Memory B cell (primary cell): ENCODE measurements at regions not wholly inside any gene's neighbourhood (a gene's known extent, or its start where the extent isn't known, plus 50 kb on each side); places are given as distances from the start of the nearest gene placed in this dataset.
A peak's percentile ranks its signal among the peaks of the same experiment; 100 is the strongest.

ENCODE experiments used
- ATAC-seq: fragments of 150-1000 bp; cut with Tn5 transposase; 2 replicates; pipeline ENCODE4 v1.10.0; 2021; ENCODE audit warnings: low read depth, mild to moderate bottlenecking, moderate library complexity
- DNase-seq, 2 donors: peaks; one replicate each; pipeline ENCODE4 v3.0.0; 2022; ENCODE audit warnings: low spot score in 2 of 2
- H3K27ac Mint-ChIP-seq: one replicate; pipeline ENCODE4 v1.8.0; 2022; ENCODE audit warnings: mild to moderate bottlenecking, moderate library complexity, mixed read lengths
- H3K27me3 Mint-ChIP-seq: one replicate; pipeline ENCODE4 v1.8.0; 2022; ENCODE audit warnings: mixed read lengths
- H3K36me3 Mint-ChIP-seq: one replicate; pipeline ENCODE4 v1.8.0; 2022; ENCODE audit warnings: mild to moderate bottlenecking, mixed read lengths
- H3K4me1 Mint-ChIP-seq: one replicate; pipeline ENCODE4 v1.8.0; 2022; ENCODE audit warnings: mixed read lengths
- H3K4me3 Mint-ChIP-seq: one replicate; pipeline ENCODE4 v1.8.0; 2022; ENCODE audit warnings: mild to moderate bottlenecking, moderate library complexity, mixed read lengths
- H3K9me3 Mint-ChIP-seq: one replicate; pipeline ENCODE4 v1.8.0; 2022; ENCODE audit warnings: mixed read lengths

DNA sequence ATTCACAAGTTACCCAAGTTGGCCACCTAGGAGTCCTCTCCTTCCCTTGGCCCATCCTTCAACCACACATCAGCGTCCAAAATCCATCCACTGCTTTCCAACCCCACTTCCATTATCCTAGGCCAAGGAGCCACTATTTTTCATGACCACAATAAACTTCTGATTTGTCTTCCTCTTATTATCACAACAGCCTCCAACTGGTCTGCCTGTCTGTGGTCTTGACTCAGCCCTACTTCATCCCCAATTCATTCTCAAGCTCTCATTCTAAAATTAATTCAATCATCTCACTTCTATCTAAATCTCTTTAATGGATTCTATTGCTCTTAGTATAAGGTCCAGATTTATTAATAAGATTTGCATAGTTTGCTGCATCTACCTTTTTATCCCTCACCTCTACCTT, 189.0 kb upstream of the PRDM1 start:
- Mint-ChIP-seq H3K27me3 (peaks cover 3% of the 10 kb centered on the region), H3K9me3 (no peaks in the 10 kb centered on the region), H3K36me3 (no peaks in the 10 kb centered on the region), H3K4me3 (no peak overlapping the region), H3K27ac (no peak overlapping the region), H3K4me1 (peaks cover 12% of the 10 kb centered on the region)
- DNase-seq (no peak), ATAC-seq (no peak)

DNA sequence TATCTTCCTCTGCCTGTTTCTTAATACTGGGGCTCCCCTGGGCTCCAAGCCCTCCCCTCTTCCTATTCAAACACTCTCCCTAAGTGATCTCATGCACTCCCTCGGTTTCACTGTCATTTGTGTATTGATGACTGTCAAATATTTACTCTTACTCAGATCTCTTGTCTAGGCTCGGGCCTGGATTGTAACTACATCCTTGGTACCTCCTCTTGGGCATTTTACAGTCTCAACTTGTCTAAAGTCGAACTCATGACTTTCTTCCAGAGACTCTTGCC, 189.4 kb upstream of the PRDM1 start:
- H3K4me3 Mint-ChIP-seq = no peak overlapping the region
- H3K27ac Mint-ChIP-seq = no peak overlapping the region
- DNase-seq = no peak
- peaks cover 3% of the 10 kb centered on the region for H3K27me3 Mint-ChIP-seq
- H3K36me3 Mint-ChIP-seq = no peaks in the 10 kb centered on the region
- peaks cover 12% of the 10 kb centered on the region for H3K4me1 Mint-ChIP-seq
- H3K9me3 Mint-ChIP-seq = no peaks in the 10 kb centered on the region
- ATAC-seq = no peak

- H3K4me1 Mint-ChIP-seq = peaks cover 12% of the 10 kb centered on the region
- no peak overlapping the region for H3K4me3 Mint-ChIP-seq
Measured at GRCh38 chr6:105896052-105896820, 189.9 kb upstream of the PRDM1 start.

GRCh38 chr6:105894556-105894955, 191.6 kb upstream of the PRDM1 start:
- Mint-ChIP-seq H3K4me1 (peaks cover 10% of the 10 kb centered on the region), H3K36me3 (no peaks in the 10 kb centered on the region), H3K4me3 (no peak overlapping the region), H3K27me3 (peaks cover under 1% of the 10 kb centered on the region), H3K9me3 (no peaks in the 10 kb centered on the region), H3K27ac (no peak overlapping the region)
- no peak for DNase-seq
- ATAC-seq = no peak

More at GRCh38 chr6:105896052-105896820, 189.9 kb upstream of the PRDM1 start:
- Mint-ChIP-seq H3K27me3 (peaks cover 3% of the 10 kb centered on the region), H3K9me3 (no peaks in the 10 kb centered on the region), H3K27ac (no peak overlapping the region), H3K36me3 (no peaks in the 10 kb centered on the region)
- ATAC-seq (no peak), DNase-seq (no peak)

DNA sequence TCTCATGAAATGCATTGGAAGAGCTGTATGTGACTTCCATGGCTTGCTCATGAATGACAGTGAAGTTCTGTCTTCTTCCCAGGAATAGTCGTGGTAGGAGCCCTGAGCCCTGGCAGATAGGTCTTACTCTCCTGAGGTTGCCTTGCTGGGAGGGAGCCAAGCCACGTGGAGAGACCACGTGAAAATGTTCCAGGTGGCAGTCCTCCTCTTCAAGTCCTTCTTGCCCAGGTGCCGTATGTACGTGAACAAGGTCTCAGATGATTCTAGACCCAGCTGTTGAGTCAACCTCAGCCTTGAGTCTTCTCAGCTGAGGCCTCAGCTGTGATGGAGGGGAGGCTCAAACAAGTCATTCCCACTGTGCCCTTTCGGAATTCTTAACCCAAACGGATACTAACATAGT, 192.4 kb upstream of the PRDM1 start:
- no peak for DNase-seq
- Mint-ChIP-seq H3K4me1 (peaks cover 10% of the 10 kb centered on the region), H3K4me3 (no peak overlapping the region), H3K36me3 (no peaks in the 10 kb centered on the region), H3K27ac (no peak overlapping the region), H3K27me3 (no peaks in the 10 kb centered on the region), H3K9me3 (no peaks in the 10 kb centered on the region)
- no peak for ATAC-seq

DNA sequence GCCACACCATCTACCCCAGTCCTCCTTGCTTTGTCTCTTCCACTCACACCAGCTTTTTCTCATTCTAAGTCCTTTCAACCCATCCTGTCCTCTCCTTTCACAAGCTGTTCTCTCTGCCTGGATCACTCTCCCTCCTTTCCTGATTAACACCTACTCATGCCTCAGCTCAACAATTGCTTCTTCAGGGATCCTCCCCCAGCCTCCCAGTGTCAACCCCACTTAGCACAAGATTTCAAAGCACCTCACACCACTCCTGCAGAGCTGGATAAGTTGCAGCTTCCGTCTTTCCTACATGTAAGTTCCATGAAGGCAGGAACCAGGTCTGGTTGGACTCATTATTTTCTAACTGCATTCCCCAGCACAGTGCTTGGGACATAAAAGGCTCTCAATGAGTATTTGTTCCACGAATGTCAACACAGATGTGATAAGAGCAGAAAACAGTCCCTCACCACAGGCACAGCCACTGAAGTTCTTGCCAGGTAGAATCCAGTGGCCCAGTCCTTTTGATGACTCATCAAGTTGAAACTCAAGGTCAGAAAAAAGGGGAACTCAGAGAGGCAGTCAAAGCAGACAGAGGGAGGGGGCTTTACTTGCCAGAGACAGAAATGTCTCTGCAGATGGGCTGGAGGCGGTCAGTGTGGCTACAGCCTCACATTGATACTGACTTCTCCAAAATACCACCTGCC, 193.4 kb upstream of the PRDM1 start:
- peak overlapping the region; percentile 3 for H3K27ac Mint-ChIP-seq
- no peaks in the 10 kb centered on the region for H3K27me3 Mint-ChIP-seq
- DNase-seq = peak in 1 of 2 donors; percentile 41
- peaks cover 10% of the 10 kb centered on the region for H3K4me1 Mint-ChIP-seq
- H3K36me3 Mint-ChIP-seq = no peaks in the 10 kb centered on the region
- ATAC-seq = peak; percentile 96
- no peaks in the 10 kb centered on the region for H3K9me3 Mint-ChIP-seq
- no peak overlapping the region for H3K4me3 Mint-ChIP-seq

- ATAC-seq = no peak
- no peaks in the 10 kb centered on the region for H3K9me3 Mint-ChIP-seq
- DNase-seq = no peak
- H3K4me3 Mint-ChIP-seq = no peak overlapping the region
- H3K4me1 Mint-ChIP-seq = peaks cover 10% of the 10 kb centered on the region
- no peaks in the 10 kb centered on the region for H3K27me3 Mint-ChIP-seq
- no peaks in the 10 kb centered on the region for H3K36me3 Mint-ChIP-seq
- H3K27ac Mint-ChIP-seq = no peak overlapping the region
Measured at GRCh38 chr6:105890521-105891244, 195.5 kb upstream of the PRDM1 start.

DNA sequence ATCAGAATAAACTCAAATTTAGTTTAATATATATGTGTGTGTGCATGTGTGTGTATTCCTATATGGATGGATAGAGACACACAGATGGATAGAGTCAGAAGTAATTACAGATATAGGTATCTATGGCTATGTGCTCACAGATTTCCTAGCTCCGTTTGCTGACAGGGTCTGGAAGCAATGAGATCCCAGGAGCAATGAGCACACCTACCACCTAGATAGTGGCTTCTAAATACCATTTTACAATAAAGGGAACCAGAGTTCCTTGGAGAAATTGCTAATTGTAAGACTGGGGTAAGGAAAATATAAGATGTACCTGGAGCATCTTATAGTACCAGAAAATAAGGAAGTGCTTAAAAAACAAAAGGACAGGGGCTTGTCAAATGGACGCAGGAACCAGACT, 196.2 kb upstream of the PRDM1 start:
- Mint-ChIP-seq H3K4me3 (no peak overlapping the region), H3K9me3 (no peaks in the 10 kb centered on the region), H3K27me3 (no peaks in the 10 kb centered on the region), H3K4me1 (peaks cover 10% of the 10 kb centered on the region), H3K36me3 (no peaks in the 10 kb centered on the region), H3K27ac (no peak overlapping the region)
- DNase-seq = no peak
- ATAC-seq = no peak

DNA sequence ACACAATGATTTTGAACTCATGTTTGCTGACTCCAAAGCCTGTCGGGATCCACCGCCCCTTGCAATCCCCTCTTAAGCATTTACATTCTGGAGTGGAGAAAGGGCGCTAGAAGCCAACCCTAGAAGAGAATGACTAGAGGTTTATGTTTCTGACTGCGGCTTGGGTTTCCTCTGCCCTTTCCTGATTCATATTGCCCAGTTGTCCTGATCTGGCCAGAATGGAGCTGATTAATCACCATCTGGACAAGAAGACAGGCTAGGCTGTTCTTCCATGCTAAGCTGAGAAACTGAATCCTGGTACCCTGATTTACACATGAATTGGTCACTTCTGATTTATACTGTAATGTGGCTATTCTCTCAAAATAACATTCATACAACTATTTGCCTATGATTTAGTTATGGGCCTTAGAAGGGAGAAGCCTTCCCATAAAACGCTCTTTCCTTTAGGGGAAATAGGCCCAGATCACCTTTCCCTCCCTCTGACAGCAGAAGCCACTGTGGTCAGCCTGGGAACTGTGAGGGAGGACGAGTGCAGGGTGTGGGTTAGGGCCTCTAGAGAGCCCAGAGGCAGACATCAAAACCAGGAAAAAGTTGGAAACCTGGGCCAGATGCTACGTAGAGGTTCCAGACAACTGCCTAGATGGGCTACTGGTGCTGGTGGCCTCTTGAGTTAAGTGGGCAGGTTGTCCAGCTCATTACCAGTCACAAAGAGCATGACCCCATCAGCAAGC, 199.2 kb upstream of the PRDM1 start:
- no peak overlapping the region for H3K4me3 Mint-ChIP-seq
- no peaks in the 10 kb centered on the region for H3K9me3 Mint-ChIP-seq
- DNase-seq (no peak), ATAC-seq (no peak)
- peaks cover 8% of the 10 kb centered on the region for H3K4me1 Mint-ChIP-seq
- peaks cover 1% of the 10 kb centered on the region for H3K27me3 Mint-ChIP-seq
- H3K36me3 Mint-ChIP-seq = no peaks in the 10 kb centered on the region
- no peak overlapping the region for H3K27ac Mint-ChIP-seq

- no peaks in the 10 kb centered on the region for H3K9me3 Mint-ChIP-seq
- peaks cover 3% of the 10 kb centered on the region for H3K27me3 Mint-ChIP-seq
- peaks cover 13% of the 10 kb centered on the region for H3K4me1 Mint-ChIP-seq
- DNase-seq (no peak), ATAC-seq (no peak)
- no peak overlapping the region for H3K27ac Mint-ChIP-seq
- no peak overlapping the region for H3K4me3 Mint-ChIP-seq
- H3K36me3 Mint-ChIP-seq = no peaks in the 10 kb centered on the region
Measured at GRCh38 chr6:105886066-105886813, 199.9 kb upstream of the PRDM1 start.

GRCh38 chr6:105884426-105884825, 201.7 kb upstream of the PRDM1 start:
- Mint-ChIP-seq H3K9me3 (no peaks in the 10 kb centered on the region), H3K4me3 (no peak overlapping the region), H3K36me3 (no peaks in the 10 kb centered on the region), H3K27ac (no peak overlapping the region), H3K4me1 (peaks cover 22% of the 10 kb centered on the region), H3K27me3 (peaks cover 6% of the 10 kb centered on the region)
- ATAC-seq = peak; percentile 61
- DNase-seq = no peak

DNA sequence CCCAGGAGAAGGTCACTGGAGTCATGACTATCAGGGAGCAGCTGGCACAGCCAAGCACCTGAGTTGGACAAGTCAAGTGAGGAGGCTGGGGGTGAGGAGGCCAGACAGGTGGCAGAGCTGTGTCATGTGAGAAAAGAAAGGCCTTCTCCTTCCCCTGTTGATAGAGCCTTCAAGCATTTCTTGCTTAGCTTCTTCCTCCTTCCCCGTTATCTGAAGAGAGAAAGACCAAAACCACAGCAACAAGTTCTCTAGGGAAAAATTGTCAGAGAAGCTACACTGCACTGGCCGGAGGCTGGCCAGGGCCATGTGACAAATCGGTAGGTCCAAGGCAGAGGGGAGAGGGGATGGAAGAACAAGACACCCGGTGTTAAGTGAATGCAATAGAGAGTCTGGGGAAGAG, 202.1 kb upstream of the PRDM1 start:
- no peaks in the 10 kb centered on the region for H3K9me3 Mint-ChIP-seq
- no peak overlapping the region for H3K27ac Mint-ChIP-seq
- DNase-seq = no peak
- peaks cover 22% of the 10 kb centered on the region for H3K4me1 Mint-ChIP-seq
- no peak for ATAC-seq
- no peak overlapping the region for H3K4me3 Mint-ChIP-seq
- no peaks in the 10 kb centered on the region for H3K36me3 Mint-ChIP-seq
- H3K27me3 Mint-ChIP-seq = peaks cover 6% of the 10 kb centered on the region

DNA sequence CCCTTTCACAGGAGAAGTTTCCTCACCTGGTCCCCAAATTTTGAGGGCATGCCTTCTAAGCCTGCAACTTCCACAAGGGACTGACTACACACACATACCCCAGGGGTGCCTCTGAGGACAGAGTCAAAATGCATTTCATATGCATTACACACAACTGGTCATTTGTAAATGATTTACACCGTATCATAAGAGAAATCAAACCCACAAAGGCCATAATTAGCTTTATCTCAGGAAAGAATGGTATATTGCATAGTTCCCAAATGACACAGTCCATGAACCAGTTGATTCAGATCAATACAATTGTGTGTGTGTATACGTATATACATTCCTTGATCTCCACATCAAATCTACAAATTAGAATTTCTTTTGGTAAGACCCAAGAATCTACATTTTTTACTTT, 203.3 kb upstream of the PRDM1 start:
- Mint-ChIP-seq H3K9me3 (no peaks in the 10 kb centered on the region), H3K4me3 (no peak overlapping the region), H3K4me1 (peaks cover 22% of the 10 kb centered on the region), H3K27me3 (peaks cover 9% of the 10 kb centered on the region), H3K36me3 (no peaks in the 10 kb centered on the region), H3K27ac (no peak overlapping the region)
- ATAC-seq = no peak
- no peak for DNase-seq
